HAP-1 (cell line): ENCODE measurements at regions not wholly inside any gene's neighbourhood (a gene's known extent, or its start where the extent isn't known, plus 50 kb on each side); places are given as distances from the start of the nearest gene placed in this dataset.

ENCODE experiments used
- DNase-seq, 2 experiments: peaks; one replicate each; pipeline ENCODE4 v3.0.0-alpha.2; 2016 to 2020; ENCODE audit warnings: low spot score in 2 of 2
- H3K27me3 ChIP-seq: fragments of 250-450 bp; sonication (Bioruptor Pico); 2 replicates; pipeline ENCODE4 v1.5.1; 2020; ENCODE audit warnings: low read depth, mild to moderate bottlenecking, moderate library complexity
- H3K36me3 ChIP-seq: fragments of 250-450 bp; sonication (Bioruptor Pico); replicated peaks from 2 replicates; pipeline ENCODE4 v1.5.1; 2020; ENCODE audit warnings: mild to moderate bottlenecking
- H3K4me1 ChIP-seq: fragments of 250-450 bp; sonication (Bioruptor Pico); 2 replicates; pipeline ENCODE4 v1.5.1; 2020; ENCODE audit warnings: mild to moderate bottlenecking
- H3K4me3 ChIP-seq: fragments of 250-450 bp; sonication (Bioruptor Pico); 2 replicates; pipeline ENCODE4 v1.5.1; 2020; ENCODE audit warnings: mild to moderate bottlenecking, moderate library complexity
- H3K9me3 ChIP-seq: fragments of 250-450 bp; sonication (Bioruptor Pico); 2 replicates; pipeline ENCODE4 v1.5.1; 2020; ENCODE audit warnings: mild to moderate bottlenecking, moderate library complexity
- in situ Hi-C: fragments of 300-500 bp; cut with MboI; formaldehyde crosslinking; loops from 3 replicates; pipeline ENCODE4 v1.14.3; 2020; ENCODE audit warnings: low sequenced_read_pairs, inconsistent platforms, mixed read lengths

- Histone ChIP-seq H3K4me3 (no peak overlapping the region), H3K36me3 (no peaks in the 10 kb centered on the region), H3K4me1 (no peaks in the 10 kb centered on the region), H3K27me3 (peaks cover 4% of the 10 kb centered on the region; the same call in 1 of the 2 replicates), H3K9me3 (no peaks in the 10 kb centered on the region)
- in situ Hi-C loops: no loop called here
- DNase-seq: no peak
Measured at GRCh38 chr16:88299751-88300462, 82.9 kb upstream of the ZNF469 start.

GRCh38 chr16:88300463-88300835 lies 82.3 kb upstream of the ZNF469 start:
- DNase-seq: no peak
- H3K4me1 ChIP-seq: no peaks in the 10 kb centered on the region
- no peaks in the 10 kb centered on the region for H3K9me3 ChIP-seq
- peaks cover 4% of the 10 kb centered on the region; the same call in 1 of the 2 replicates for H3K27me3 ChIP-seq
- no peak overlapping the region for H3K4me3 ChIP-seq
- in situ Hi-C loops: no loop called here
- H3K36me3 ChIP-seq: no peaks in the 10 kb centered on the region

GRCh38 chr16:88301431-88301830 lies 81.3 kb upstream of the ZNF469 start:
- peaks cover 4% of the 10 kb centered on the region; the same call in 1 of the 2 replicates for H3K27me3 ChIP-seq
- no peaks in the 10 kb centered on the region for H3K9me3 ChIP-seq
- no peaks in the 10 kb centered on the region for H3K4me1 ChIP-seq
- H3K4me3 ChIP-seq: no peak overlapping the region
- no peaks in the 10 kb centered on the region for H3K36me3 ChIP-seq
- in situ Hi-C loops: no loop called here
- DNase-seq: no peak

- in situ Hi-C loops: no loop called here
- peaks cover 4% of the 10 kb centered on the region; the same call in 1 of the 2 replicates for H3K27me3 ChIP-seq
- H3K4me1 ChIP-seq: no peaks in the 10 kb centered on the region
- no peaks in the 10 kb centered on the region for H3K36me3 ChIP-seq
- no peak overlapping the region for H3K4me3 ChIP-seq
- H3K9me3 ChIP-seq: no peaks in the 10 kb centered on the region
- no peak for DNase-seq
Measured at GRCh38 chr16:88301886-88302285, 80.9 kb upstream of the ZNF469 start.

DNA sequence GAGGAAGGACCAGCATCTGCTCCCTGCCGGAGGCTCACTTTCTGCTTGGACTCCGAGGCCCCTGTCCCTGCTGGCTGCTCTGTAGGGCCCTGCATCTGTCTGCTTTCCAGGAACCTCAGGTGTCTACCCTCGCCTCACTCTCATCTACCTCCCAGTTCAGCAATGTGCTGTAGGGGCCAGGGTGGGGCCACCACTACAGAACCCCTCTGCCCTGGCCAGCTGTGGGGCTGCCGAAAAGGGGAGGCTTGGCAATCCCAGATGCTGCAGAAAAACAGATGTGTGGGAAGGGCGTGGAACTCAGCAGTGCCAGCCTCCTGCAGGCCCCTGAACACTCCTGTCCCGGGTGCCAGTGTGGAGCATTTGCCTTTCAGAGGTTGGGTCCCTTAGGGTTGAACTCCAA lies 80.1 kb upstream of the ZNF469 start:
- H3K4me1 ChIP-seq: no peaks in the 10 kb centered on the region
- peaks cover 4% of the 10 kb centered on the region; the same call in 1 of the 2 replicates for H3K27me3 ChIP-seq
- no peak for DNase-seq
- no peaks in the 10 kb centered on the region for H3K36me3 ChIP-seq
- H3K4me3 ChIP-seq: no peak overlapping the region
- no peaks in the 10 kb centered on the region for H3K9me3 ChIP-seq
- in situ Hi-C loops: no loop called here

DNA sequence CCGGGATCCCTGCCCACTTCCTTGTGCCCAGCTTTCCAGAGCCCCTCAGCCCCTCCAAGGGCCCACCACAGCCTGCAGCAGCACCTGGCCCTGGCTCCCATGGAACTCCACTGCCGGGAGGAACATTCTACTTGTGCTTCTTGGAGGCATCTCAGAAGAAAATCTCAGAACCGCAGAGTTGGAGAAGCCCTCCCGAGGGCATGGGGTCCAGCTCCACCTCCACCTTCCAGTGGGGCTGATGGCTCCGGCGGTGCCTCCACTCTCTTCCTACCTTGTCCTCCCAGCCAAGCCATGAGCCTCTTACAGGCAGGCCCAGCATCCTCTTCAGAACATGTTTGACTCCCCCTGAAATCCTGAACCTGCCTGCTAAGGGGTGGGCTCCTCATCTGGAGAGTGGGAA lies 79.4 kb upstream of the ZNF469 start:
- peaks cover 4% of the 10 kb centered on the region; the same call in 1 of the 2 replicates for H3K27me3 ChIP-seq

DNA sequence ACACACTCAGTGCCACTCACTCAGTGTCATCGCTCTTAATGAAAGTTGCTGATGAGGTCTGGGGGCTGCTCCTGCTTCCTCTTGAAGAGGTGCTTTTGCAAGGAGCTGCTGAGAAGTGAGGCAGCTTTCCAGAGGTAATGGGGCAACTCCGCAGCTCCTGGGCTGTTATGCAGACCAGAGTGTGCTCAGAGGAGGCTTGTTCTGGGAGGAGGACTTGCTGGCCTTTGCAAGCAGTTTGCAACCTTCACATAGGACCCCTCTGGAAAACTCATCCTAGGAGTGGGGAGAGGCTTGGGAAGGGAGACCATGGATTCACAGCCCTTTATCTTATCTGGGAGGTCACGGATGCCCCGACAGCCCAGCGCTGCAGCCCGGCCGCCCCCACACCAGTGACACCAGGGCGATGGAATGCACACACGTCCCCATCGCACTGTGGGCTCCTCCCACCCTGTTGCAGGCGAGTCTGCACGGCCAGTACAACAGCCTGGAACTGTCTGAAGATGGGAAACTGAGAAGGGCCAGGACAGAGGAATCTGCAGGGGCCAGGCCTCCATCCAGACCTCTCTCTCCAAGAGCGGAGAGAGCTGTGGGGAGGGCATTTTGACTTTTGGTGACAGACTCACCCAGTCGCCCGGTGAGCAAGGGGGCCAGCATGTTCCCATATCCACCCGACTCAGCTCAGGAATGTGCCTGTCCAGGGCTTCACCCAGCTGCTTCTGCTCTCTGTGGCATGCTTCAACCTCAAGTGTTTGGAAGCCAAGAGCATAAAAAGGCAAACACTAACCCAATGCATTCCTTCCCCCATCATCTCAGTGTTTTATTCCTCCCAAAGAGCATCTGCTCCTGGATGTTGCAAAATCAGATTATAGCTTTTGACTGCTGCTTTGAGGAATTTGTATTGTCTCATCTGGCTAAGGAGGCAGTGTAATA lies 78.6 kb upstream of the ZNF469 start:
- Histone ChIP-seq H3K4me1 (no peaks in the 10 kb centered on the region), H3K4me3 (no peak overlapping the region), H3K36me3 (no peaks in the 10 kb centered on the region), H3K27me3 (peaks cover 4% of the 10 kb centered on the region; the same call in 1 of the 2 replicates), H3K9me3 (no peaks in the 10 kb centered on the region)
- DNase-seq: no peak
- in situ Hi-C loops: no loop called here

More for the DNA sequence above, 79.4 kb upstream of the ZNF469 start:
- no peaks in the 10 kb centered on the region for H3K9me3 ChIP-seq
- H3K4me1 ChIP-seq: no peaks in the 10 kb centered on the region
- H3K36me3 ChIP-seq: no peaks in the 10 kb centered on the region
- DNase-seq: no peak
- no peak overlapping the region for H3K4me3 ChIP-seq
- in situ Hi-C loops: no loop called here

- no peak for DNase-seq
- Histone ChIP-seq H3K9me3 (no peaks in the 10 kb centered on the region), H3K27me3 (peaks cover 2% of the 10 kb centered on the region; the same call in 1 of the 2 replicates), H3K36me3 (no peaks in the 10 kb centered on the region), H3K4me1 (no peaks in the 10 kb centered on the region), H3K4me3 (no peak overlapping the region)
- in situ Hi-C loops: no loop called here
Measured at GRCh38 chr16:88305176-88305575, 77.6 kb upstream of the ZNF469 start.

DNA sequence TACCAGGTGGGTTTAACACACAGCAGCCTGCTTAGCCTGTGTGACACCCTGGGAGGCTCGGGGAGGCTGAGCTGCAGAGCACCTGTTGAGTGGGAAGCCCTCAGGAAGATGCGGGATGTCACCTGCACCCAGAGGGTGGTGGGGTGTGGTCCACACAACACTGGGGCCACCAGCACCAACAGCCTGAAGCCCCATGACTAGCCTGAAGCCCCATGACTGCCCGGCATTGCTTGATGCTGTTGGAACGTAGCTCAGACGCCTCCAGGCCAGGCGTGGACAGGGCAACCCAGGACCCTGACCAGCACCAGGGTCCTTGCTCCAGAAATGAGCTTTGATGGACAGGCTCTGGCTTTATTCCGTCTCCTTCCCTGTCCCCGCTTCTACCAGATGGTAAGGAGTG lies 76.3 kb upstream of the ZNF469 start:
- no peaks in the 10 kb centered on the region; the same call in 1 of the 2 replicates for H3K27me3 ChIP-seq
- DNase-seq: no peak
- H3K9me3 ChIP-seq: no peaks in the 10 kb centered on the region
- no peak overlapping the region for H3K4me3 ChIP-seq
- no peaks in the 10 kb centered on the region for H3K4me1 ChIP-seq
- in situ Hi-C loops: no loop called here
- H3K36me3 ChIP-seq: no peaks in the 10 kb centered on the region

DNA sequence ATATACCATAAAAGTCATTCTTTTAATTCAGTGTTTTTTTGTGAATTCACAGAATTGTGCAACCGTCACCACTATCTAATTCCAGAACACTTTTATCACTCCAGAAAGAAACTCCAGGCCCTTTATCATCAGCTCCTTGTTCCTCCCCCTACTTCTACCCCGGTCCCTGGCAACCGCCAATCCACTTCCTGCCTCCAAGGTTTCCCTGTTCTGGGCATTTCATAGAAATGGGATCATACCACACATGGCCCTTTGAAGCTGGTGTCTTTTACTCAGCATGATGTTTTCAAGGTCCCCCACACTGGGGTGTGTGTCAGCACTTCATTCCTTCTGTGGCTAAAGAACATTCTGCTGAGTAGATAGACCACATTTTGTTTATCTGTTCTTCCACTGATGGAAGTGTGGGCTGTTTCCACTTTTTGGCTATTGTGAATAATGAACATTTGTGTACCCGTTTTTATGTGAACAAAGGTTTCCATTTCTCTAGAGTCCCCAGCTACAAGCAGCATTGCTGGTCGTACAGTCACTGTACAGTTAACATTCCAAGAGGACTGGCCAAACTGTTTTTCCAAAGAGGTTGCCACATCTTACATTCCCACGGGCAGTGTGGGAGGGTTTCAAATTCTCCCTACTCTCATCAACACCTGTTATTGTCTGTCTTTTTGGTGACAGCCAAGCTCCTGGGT lies 75.8 kb upstream of the ZNF469 start:
- H3K4me3 ChIP-seq: no peak overlapping the region
- no peaks in the 10 kb centered on the region for H3K9me3 ChIP-seq
- no peaks in the 10 kb centered on the region for H3K36me3 ChIP-seq
- H3K4me1 ChIP-seq: no peaks in the 10 kb centered on the region
- in situ Hi-C loops: no loop called here
- no peak for DNase-seq
- no peaks in the 10 kb centered on the region; the same call in 1 of the 2 replicates for H3K27me3 ChIP-seq

DNA sequence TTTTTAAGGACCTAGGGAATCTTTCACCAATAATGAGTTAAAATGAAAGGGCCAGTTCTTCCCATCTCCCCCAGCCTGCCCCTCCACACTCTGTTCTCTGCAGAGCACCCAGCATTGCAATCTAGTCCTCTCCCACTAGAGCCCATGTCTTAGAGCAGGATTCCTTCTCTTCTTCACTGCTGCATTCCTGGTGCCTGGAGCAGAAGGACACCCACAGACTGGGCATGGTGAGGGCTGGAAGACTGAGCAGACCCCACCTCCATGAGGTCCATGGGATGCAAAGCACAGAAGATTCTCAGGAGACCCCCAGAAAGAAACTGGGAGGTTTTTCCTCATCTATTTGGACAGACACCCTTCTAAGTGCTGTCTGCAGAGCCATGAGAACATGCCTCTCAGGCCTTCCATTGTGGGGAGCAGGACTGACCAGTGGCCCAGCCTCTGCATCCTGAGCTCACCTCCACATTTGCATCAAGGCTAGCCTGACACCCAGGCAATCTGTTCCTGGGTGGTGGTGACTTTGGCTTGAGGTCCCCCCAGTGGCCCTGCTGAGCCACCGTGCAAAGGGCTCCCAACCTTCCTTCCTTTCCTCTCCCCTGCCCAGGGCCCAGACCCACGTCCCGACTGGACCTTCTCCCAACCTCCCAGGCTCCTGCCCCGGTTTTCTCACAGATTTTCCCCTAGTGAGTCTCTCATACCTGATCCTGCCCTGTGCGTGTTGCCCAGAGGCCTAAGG lies 74.2 kb upstream of the ZNF469 start:
- DNase-seq: no peak
- H3K36me3 ChIP-seq: no peaks in the 10 kb centered on the region
- H3K4me1 ChIP-seq: no peaks in the 10 kb centered on the region
- H3K4me3 ChIP-seq: no peak overlapping the region
- H3K27me3 ChIP-seq: no peaks in the 10 kb centered on the region
- H3K9me3 ChIP-seq: no peaks in the 10 kb centered on the region
- in situ Hi-C loops: no loop called here

DNA sequence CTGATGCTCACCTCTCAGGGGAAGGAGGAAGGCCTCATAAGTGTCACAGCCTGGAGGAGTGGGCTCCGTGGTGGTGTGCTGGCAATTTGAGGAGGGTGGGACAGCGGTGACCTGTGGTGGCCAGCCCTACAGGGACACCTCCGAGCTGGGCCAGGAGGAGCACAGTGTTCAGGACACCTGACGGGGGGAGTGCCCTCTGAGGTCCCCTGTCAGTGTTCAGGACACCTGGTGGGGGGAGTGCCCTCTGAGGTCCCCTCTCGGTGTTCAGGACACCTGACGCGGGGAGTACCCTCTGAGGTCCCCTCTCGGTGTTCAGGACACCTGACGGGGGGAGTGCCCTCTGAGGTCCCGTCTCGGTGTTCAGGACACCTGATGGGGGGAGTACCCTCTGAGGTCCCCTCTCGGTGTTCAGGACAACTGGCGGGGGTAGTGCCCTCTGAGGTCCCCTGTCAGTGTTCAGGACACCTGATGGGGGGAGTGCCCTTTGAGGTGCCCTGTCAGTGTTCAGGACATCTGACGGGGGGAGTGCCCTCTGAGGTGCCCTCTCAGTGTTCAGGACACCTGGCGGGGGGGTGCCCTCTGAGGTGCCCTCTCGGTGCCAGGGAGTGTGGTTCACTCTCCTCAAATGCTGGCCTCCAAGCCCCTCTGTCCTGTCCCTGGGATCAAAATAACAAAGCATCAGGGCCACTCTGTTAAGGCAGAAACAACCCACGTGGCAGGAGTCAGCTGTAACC lies 73.4 kb upstream of the ZNF469 start:
- Histone ChIP-seq H3K4me3 (no peak overlapping the region), H3K27me3 (no peaks in the 10 kb centered on the region), H3K36me3 (no peaks in the 10 kb centered on the region), H3K9me3 (no peaks in the 10 kb centered on the region), H3K4me1 (no peaks in the 10 kb centered on the region)
- no peak for DNase-seq
- in situ Hi-C loops: no loop called here

DNA sequence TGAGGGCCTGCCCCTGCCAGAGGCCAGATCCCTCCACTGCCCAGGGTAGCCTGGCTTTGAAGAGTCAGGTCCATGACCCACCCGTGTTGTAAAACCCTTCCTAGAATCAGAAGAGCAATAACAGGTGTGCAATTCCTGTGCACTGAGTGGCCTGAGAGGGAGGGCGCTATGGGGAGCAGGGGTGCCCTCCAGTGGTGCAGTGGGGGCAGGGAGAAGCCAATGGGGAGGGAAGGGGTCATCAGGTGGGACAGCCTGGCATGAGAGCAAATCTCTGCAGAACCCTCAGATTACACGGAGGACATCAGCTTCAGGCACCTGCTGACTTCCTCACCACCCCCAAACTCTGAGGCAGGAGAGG lies 72.9 kb upstream of the ZNF469 start:
- no peaks in the 10 kb centered on the region for H3K9me3 ChIP-seq
- in situ Hi-C loops: no loop called here
- no peak overlapping the region for H3K4me3 ChIP-seq
- no peaks in the 10 kb centered on the region for H3K27me3 ChIP-seq
- DNase-seq: no peak
- no peaks in the 10 kb centered on the region for H3K4me1 ChIP-seq
- no peaks in the 10 kb centered on the region for H3K36me3 ChIP-seq
